ENCODE measurements at regions not wholly inside any gene's neighbourhood (a gene's known extent, or its start where the extent isn't known, plus 50 kb on each side); places are given as distances from the start of the nearest gene placed in this dataset.
A peak's percentile ranks its signal among the peaks of the same experiment; 100 is the strongest.

GRCh38 chr16:59188029-59188428 lies 453.9 kb upstream of the GOT2 start:
- no peak for DNase-seq

GRCh38 chr16:59181821-59182420 lies 447.8 kb upstream of the GOT2 start:
- DNase-seq, result peak; percentile 21

GRCh38 chr16:59180083-59180476 lies 446.0 kb upstream of the GOT2 start:
- DNase-seq, result peak; percentile 61

GRCh38 chr16:59179446-59180082 lies 445.4 kb upstream of the GOT2 start:
- no peak for DNase-seq

- DNase-seq, result no peak
Measured at GRCh38 chr16:59173408-59173831, 439.3 kb upstream of the GOT2 start.

GRCh38 chr16:59170099-59170712 lies 436.1 kb upstream of the GOT2 start:
- DNase-seq, result no peak

- no peak for DNase-seq
Measured at GRCh38 chr16:59169168-59169567, 435.1 kb upstream of the GOT2 start.

DNA sequence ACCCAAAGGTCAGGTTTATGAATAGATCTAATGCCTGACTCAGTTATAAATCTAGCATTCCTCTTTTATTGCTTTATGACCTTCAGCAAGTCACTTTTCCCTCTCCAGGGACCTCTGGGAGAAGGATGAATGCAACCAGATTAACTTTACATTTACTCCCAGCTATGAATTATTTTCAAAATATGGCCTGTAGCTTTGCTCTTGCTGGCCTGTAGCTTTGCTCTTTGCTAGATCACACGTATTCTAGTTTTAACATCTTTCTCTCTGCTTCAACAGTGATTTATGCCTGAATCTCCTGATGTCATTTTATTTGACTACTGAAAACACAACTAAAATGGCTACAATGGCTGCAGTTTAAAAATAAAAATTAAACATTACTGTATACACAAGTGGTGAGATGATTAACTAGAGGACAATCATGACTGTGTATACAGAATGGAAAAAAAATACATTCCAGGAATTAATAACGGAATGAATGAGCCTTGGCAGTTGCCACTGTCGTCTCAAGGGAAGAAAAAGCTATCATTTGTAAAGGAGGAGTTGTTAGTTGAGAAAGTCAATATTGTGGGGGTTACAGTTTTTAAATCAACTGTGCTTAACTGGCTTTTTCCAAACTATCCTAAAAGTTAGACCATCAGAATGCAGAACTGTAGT lies 434.5 kb upstream of the GOT2 start:
- no peak for DNase-seq

- no peak for DNase-seq
Measured at GRCh38 chr16:59164461-59164860, 430.3 kb upstream of the GOT2 start.

GRCh38 chr16:59163371-59164055 lies 429.4 kb upstream of the GOT2 start:
- no peak for DNase-seq

GRCh38 chr16:59161679-59162078 lies 427.6 kb upstream of the GOT2 start:
- DNase-seq, result no peak

GRCh38 chr16:59154295-59154694 lies 420.2 kb upstream of the GOT2 start:
- DNase-seq, result no peak

GRCh38 chr16:59148769-59149155 lies 414.6 kb upstream of the GOT2 start:
- DNase-seq, result no peak

GRCh38 chr16:59148056-59148768 lies 414.1 kb upstream of the GOT2 start:
- DNase-seq, result no peak

DNA sequence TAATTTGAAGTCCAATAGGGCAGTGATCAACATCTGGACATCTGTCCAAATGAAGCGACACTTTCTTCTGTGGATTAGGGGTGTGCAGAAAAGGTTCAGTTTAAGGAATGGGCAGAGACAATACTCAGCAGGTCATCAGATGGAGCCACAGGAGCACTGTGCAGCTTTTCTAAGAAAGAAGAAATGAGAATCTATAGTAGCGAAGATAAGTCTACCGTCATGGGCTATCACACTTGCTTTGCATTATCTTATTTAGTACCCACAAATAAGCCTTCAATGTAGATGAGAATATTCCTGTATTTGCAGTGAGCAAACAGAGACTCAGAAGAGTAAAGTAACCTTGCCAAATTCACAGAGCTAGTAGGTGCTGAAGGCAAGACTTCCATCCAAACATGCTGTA lies 412.0 kb upstream of the GOT2 start:
- DNase-seq, result no peak

GRCh38 chr16:59144841-59145240 lies 410.7 kb upstream of the GOT2 start:
- DNase-seq, result no peak

- no peak for DNase-seq
Measured at GRCh38 chr16:59144326-59144725, 410.2 kb upstream of the GOT2 start.

GRCh38 chr16:59126486-59126885 lies 392.4 kb upstream of the GOT2 start:
- no peak for DNase-seq

DNA sequence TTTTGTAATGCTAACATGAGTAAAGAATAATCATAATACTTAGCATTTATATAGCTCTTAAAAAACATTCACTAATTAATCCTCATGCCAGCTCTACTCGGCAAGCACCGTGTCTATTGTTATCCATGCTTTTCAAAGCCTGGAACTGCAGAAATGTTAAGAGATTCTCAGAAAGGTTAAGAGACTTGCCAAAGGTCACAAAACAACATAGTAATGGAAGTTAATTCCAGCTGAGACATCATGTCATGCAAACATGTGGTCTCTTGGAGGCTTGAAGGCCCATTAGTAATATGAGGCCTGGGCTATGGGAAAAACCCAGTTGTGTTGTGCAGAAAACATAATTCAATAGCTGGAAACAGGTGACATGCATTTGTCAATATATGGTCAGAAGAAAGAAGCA lies 389.9 kb upstream of the GOT2 start:
- no peak for DNase-seq

DNA sequence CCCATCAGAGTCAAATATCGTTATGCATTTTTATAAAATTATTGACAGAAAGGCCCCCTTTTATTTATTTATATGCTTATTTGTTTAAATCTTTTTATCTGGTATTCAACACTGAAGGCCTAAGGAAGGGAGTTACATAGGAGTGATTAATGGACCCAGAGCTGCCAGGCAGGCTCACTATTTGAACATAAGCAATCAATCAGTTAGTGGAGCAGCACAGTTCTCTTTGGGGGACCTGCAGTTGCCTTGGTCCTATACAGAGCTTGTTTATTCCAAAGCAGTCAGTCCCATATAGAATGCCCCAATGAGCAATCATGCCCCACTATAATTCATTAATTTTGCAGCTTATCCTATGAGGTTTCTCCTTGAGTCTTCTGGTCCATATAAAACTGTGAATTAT lies 389.4 kb upstream of the GOT2 start:
- DNase-seq, result no peak

DNA sequence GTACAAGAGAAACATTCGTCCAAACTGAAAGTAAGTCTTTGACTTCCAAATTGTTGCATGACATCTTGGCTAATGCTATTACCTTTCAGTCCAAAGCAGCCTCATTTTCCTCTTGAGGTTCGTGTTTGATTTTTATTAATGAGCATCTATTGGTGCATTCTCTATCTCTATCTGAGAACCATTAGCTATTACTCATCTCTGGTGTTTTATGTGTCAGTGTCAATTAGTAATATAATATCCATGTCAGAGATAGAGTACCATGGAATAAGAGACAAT lies 388.1 kb upstream of the GOT2 start:
- no peak for DNase-seq

GRCh38 chr16:59121411-59122261 lies 387.5 kb upstream of the GOT2 start:
- DNase-seq, result no peak
